OCI-LY1 (cell line): ENCODE measurements at regions not wholly inside any gene's neighbourhood (a gene's known extent, or its start where the extent isn't known, plus 50 kb on each side); places are given as distances from the start of the nearest gene placed in this dataset.

ENCODE experiments used
- H2AFZ ChIP-seq: fragments of 200-600 bp; sonication (generic), shearing (Covaris generic); 2 replicates; pipeline ENCODE4 v1.6.0; 2014; ENCODE audit warnings: antibody characterized with exemption, mild to moderate bottlenecking, low read length
- H3F3A ChIP-seq: fragments of 200-600 bp; sonication (generic), shearing (Covaris generic); 2 replicates; pipeline ENCODE4 v1.6.0; 2014; ENCODE audit warnings: mild to moderate bottlenecking, antibody characterized with exemption, low read length, moderate library complexity; ENCODE audit not compliant: insufficient read depth
- H3K27ac ChIP-seq: fragments of 200-600 bp; sonication (generic); 2 replicates; pipeline ENCODE4 v1.5.1; 2014; ENCODE audit warnings: low read length, mixed run types, mild to moderate bottlenecking, low read depth; ENCODE audit not compliant: poor library complexity, severe bottlenecking
- H3K27me3 ChIP-seq: fragments of 200-600 bp; sonication (generic); 2 replicates; pipeline ENCODE4 v1.6.0; 2014; ENCODE audit warnings: antibody characterized with exemption, mild to moderate bottlenecking, low read length, moderate library complexity; ENCODE audit not compliant: insufficient read depth
- H3K36me3 ChIP-seq: fragments of 200-600 bp; sonication (generic); 2 replicates; pipeline ENCODE4 v1.6.1; 2014; ENCODE audit warnings: mild to moderate bottlenecking, antibody characterized with exemption, low read length, moderate library complexity, mixed read lengths; ENCODE audit not compliant: insufficient read depth
- H3K4me1 ChIP-seq: fragments of 200-600 bp; sonication (generic); 2 replicates; pipeline ENCODE4 v1.5.1; 2014; ENCODE audit warnings: mild to moderate bottlenecking, low read length, moderate library complexity; ENCODE audit not compliant: insufficient read depth, severe bottlenecking
- H3K4me2 ChIP-seq: fragments of 200-600 bp; sonication (generic), shearing (Covaris generic); 2 replicates; pipeline ENCODE4 v1.6.1; 2014; ENCODE audit warnings: low read length
- H3K4me3 ChIP-seq: fragments of 200-600 bp; sonication (generic); 2 replicates; pipeline ENCODE4 v1.5.1; 2014; ENCODE audit warnings: low read length, low read depth, mild to moderate bottlenecking, mixed read lengths; ENCODE audit not compliant: poor library complexity, severe bottlenecking
- H3K79me2 ChIP-seq: fragments of 200-600 bp; shearing (Covaris generic); 2 replicates; pipeline ENCODE4 v1.6.1; 2016; ENCODE audit warnings: mixed run types, low read length, mixed read lengths; ENCODE audit not compliant: insufficient read depth
- H3K9ac ChIP-seq: fragments of 200-600 bp; sonication (generic), shearing (Covaris generic); 2 replicates; pipeline ENCODE4 v1.6.1; 2014; ENCODE audit warnings: mild to moderate bottlenecking, low read length, mixed read lengths
- H3K9me2 ChIP-seq: fragments of 200-600 bp; sonication (generic), shearing (Covaris generic); 2 replicates; pipeline ENCODE4 v1.6.1; 2014; ENCODE audit warnings: low read depth, mild to moderate bottlenecking, low read length, mixed read lengths
- H3K9me3 ChIP-seq: fragments of 200-600 bp; shearing (Covaris generic); 2 replicates; pipeline ENCODE4 v1.6.1; 2014; ENCODE audit warnings: low read length, mixed read lengths
- H4K20me1 ChIP-seq: fragments of 200-600 bp; sonication (generic), shearing (Covaris generic); 2 replicates; pipeline ENCODE4 v1.6.0; 2016; ENCODE audit warnings: mild to moderate bottlenecking, low read length; ENCODE audit not compliant: insufficient read depth
- CTCF ChIP-seq: fragments of 200-600 bp; sonication (generic), shearing (Covaris generic); IDR thresholded peaks from 2 replicates; pipeline ENCODE4 v1.5.1; 2017; ENCODE audit warnings: mild to moderate bottlenecking, antibody characterized with exemption, low read length, moderate library complexity, mixed read lengths
- EZH2 ChIP-seq: fragments of 200-600 bp; sonication (generic), shearing (Covaris generic); IDR thresholded peaks from 2 replicates; pipeline ENCODE4 v1.8.0; 2017; ENCODE audit warnings: borderline replicate concordance, mixed run types, mild to moderate bottlenecking, antibody characterized with exemption, low read length, moderate library complexity, mixed read lengths

GRCh38 chr1:58996341-58997059 lies 212.7 kb upstream of the JUN start:
- no peak overlapping the region for H3K9ac ChIP-seq
- H3K9me3 ChIP-seq, result no peaks in the 10 kb centered on the region
- H2AFZ ChIP-seq, result no peak overlapping the region
- H3K79me2 ChIP-seq, result no peaks in the 10 kb centered on the region
- no peak overlapping the region for H3K4me3 ChIP-seq
- H3K27me3 ChIP-seq, result no peaks in the 10 kb centered on the region
- no peaks in the 10 kb centered on the region for H3K9me2 ChIP-seq
- no peak overlapping the region for H3K27ac ChIP-seq
- no peaks in the 10 kb centered on the region for H3K36me3 ChIP-seq
- H4K20me1 ChIP-seq, result no peaks in the 10 kb centered on the region
- no peaks in the 10 kb centered on the region for H3K4me1 ChIP-seq
- no peaks in the 10 kb centered on the region for H3F3A ChIP-seq
- H3K4me2 ChIP-seq, result no peak overlapping the region
- TF ChIP-seq EZH2 (no peak), CTCF (no peak)

- Histone ChIP-seq H3K9me3 (no peaks in the 10 kb centered on the region), H4K20me1 (no peaks in the 10 kb centered on the region), H3K4me3 (no peak overlapping the region), H3K4me2 (no peak overlapping the region), H3K79me2 (no peaks in the 10 kb centered on the region), H3K27me3 (no peaks in the 10 kb centered on the region), H3F3A (no peaks in the 10 kb centered on the region), H3K4me1 (no peaks in the 10 kb centered on the region), H3K9me2 (no peaks in the 10 kb centered on the region), H3K9ac (no peak overlapping the region), H3K27ac (no peak overlapping the region), H3K36me3 (no peaks in the 10 kb centered on the region), H2AFZ (no peak overlapping the region)
- TF ChIP-seq CTCF (no peak), EZH2 (no peak)
These were observed 213.2 kb upstream of the JUN start for GRCh38 chr1:58997060-58997411.

- no peak overlapping the region for H2AFZ ChIP-seq
- no peaks in the 10 kb centered on the region for H3K4me1 ChIP-seq
These were observed 213.8 kb upstream of the JUN start for GRCh38 chr1:58997637-58998036.

GRCh38 chr1:58999676-59000075 lies 215.8 kb upstream of the JUN start:
- Histone ChIP-seq H3K27me3 (no peaks in the 10 kb centered on the region), H2AFZ (no peak overlapping the region), H3K9ac (no peak overlapping the region), H3K27ac (no peak overlapping the region), H3K9me2 (no peaks in the 10 kb centered on the region), H4K20me1 (no peaks in the 10 kb centered on the region), H3K4me1 (no peaks in the 10 kb centered on the region), H3F3A (no peaks in the 10 kb centered on the region), H3K79me2 (no peaks in the 10 kb centered on the region), H3K36me3 (no peaks in the 10 kb centered on the region), H3K4me2 (no peak overlapping the region), H3K4me3 (no peak overlapping the region), H3K9me3 (no peaks in the 10 kb centered on the region)
- no peak for TF ChIP-seq EZH2
- TF ChIP-seq CTCF, result no peak

More at GRCh38 chr1:58997637-58998036, 213.8 kb upstream of the JUN start:
- no peak overlapping the region for H3K27ac ChIP-seq
- no peaks in the 10 kb centered on the region for H3F3A ChIP-seq
- no peak overlapping the region for H3K4me2 ChIP-seq
- no peaks in the 10 kb centered on the region for H4K20me1 ChIP-seq
- no peak for TF ChIP-seq EZH2
- no peaks in the 10 kb centered on the region for H3K9me3 ChIP-seq
- H3K4me3 ChIP-seq, result no peak overlapping the region
- H3K36me3 ChIP-seq, result no peaks in the 10 kb centered on the region
- H3K9me2 ChIP-seq, result no peaks in the 10 kb centered on the region
- no peaks in the 10 kb centered on the region for H3K27me3 ChIP-seq
- no peaks in the 10 kb centered on the region for H3K79me2 ChIP-seq
- H3K9ac ChIP-seq, result no peak overlapping the region
